ENCODE measurements at regions not wholly inside any gene's neighbourhood (a gene's known extent, or its start where the extent isn't known, plus 50 kb on each side); places are given as distances from the start of the nearest gene placed in this dataset.

DNA sequence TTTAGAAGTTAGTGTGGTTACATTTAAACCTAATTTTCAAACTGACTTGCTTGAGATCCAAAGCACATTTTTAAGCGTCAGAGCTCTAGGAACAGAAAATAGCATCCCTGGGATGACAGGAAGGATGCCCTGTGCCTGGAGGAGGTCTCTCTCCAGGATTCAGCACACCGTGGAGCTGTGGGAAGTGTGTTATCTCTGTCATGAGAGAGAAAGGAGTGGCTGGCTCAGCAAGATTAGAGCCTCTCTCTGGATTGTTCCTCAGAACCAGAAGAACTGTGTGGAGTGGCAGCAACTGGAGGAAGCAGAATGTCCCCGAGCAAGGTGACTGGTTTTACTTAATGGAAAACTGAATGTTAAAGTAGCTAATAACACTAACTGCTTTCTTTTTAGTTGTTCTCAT is 233.6 kb upstream of the TGFBR2 start:
- DNase-seq: no peak

- DNase-seq: no peak
These were observed 221.8 kb upstream of the TGFBR2 start for GRCh38 chr3:30384546-30385072.

DNA sequence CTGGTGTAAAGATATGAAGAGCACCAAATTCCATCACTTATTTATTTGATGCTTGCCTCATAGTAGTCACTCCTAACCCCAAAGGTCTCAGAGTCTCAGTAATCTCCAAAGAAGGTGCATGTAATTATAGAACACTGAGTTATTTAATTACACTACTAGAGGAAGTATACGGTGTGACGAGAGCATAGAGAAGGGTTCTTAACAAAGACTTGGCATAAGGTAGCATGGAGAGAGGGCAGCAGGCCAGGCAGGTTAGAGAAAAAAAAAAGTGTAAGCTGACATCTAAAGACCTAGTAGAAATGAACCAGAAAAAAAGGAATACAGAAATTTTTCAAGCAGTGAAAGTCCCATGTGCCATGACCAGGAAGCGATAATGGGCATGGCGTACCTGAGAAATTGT is 213.3 kb upstream of the TGFBR2 start:
- no peak for DNase-seq

GRCh38 chr3:30397030-30397429 is 209.4 kb upstream of the TGFBR2 start:
- DNase-seq: no peak

DNA sequence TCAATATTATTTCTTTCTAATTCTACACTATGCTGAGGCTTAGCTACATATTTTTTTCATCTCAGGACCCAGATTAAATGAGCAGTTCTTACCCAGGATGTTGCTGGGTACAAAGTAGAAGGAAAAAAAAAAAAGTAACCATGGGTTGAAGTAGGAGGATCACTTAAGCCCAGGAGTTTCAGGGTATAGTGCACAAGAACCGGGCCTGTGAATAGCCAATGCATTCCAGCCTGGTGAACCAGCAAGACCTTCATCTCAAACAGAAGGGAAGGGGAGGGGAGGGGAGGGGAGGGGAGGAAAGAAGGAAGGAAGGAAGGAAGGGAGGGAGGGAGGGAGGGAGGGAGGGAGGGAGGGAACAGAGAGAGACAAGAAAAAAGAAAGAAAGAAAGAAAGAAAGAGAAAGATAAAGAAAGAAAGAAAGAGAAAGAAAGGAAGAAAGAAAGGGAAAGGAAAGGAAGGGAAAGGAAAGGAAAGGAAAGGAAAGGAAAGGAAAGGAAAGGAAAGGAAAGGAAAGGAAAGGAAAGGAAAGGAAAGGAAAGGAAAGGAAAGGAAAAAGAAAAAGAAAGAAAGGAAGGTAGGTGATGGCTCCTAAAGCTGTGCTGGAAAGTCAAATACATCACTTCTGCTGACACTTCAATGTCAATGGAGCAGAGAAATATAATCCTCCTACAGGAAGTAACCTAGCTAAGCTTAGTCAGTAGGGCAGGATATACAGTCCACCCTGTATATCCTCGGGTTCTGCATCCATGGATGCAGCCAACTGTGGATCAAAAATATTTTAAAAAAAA is 206.8 kb upstream of the TGFBR2 start:
- DNase-seq: no peak

DNA sequence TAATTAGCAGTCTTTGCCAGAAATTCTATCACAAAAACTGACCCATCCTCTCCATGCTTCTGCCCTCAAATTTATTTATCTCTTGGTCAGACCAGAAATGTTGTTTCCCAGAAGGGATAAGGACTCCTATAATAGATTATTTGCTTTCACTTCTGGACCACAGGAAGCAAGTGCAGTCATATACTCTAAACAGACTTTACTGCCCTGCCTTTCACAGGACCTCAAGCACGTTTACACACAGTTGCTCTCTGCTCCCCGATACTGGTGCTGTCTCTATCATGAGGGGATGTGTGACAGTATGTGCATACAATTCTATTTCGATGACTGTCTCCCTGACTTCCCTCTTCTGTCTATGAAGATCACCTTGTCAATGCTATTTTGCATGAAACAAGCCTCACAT is 205.5 kb upstream of the TGFBR2 start:
- no peak for DNase-seq

DNA sequence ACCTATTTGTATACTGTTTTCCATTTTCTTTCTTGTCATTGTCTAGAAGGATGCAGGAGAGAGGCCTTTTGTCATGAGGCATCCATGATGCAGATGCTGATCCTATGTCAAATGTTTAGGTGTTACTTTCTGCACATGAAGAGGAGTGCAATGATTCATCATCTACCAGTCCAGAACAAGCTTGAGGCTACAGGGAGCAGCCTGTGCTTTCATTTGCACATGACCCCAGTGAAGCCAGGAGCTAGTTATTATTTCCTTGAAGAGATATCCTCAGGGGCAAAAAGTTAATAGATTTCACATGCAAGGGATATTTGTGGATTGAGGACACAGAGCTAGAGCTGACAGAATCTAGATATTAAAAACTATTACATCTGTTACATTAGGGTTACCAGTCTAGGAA is 204.4 kb upstream of the TGFBR2 start:
- DNase-seq: no peak

GRCh38 chr3:30407651-30408050 is 198.8 kb upstream of the TGFBR2 start:
- DNase-seq: no peak

- DNase-seq: no peak
These were observed 198.3 kb upstream of the TGFBR2 start for GRCh38 chr3:30408105-30408557.

DNA sequence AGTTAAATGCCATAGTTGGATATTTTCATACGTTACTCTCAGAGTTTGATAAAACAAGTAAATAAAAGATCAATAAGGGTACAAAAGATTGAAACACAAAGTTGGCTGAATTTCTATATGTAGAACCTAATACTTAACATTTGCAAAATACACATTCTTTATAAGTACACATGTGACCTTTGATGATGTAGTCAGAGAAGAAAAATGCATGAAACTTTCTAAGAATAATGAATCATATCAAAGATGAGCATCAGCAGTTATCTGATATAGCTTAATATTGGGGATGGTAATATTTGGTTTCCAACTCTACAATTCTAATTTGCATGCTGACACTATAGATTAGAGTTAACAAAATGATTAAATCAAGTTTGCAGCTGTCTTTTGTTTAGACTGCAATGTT is 188.0 kb upstream of the TGFBR2 start:
- no peak for DNase-seq

DNA sequence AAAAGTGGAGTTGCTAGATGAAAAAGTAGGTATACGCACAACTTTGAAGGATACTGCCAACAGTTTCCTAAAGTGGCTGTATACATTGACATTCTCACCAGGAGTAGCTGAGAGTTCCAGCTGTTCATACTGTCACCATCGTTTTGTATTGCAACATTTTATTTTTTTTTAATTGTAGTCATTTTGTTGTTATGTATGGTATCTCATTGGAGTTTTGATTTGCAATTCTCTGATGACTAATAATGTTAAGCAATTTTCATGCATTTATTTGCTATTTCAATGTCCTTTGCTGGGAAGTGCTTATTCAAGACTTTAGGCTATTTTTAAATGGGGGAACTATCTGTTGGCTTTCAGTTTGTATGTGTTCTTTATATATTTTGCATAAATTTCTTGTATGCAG is 185.1 kb upstream of the TGFBR2 start:
- no peak for DNase-seq

DNA sequence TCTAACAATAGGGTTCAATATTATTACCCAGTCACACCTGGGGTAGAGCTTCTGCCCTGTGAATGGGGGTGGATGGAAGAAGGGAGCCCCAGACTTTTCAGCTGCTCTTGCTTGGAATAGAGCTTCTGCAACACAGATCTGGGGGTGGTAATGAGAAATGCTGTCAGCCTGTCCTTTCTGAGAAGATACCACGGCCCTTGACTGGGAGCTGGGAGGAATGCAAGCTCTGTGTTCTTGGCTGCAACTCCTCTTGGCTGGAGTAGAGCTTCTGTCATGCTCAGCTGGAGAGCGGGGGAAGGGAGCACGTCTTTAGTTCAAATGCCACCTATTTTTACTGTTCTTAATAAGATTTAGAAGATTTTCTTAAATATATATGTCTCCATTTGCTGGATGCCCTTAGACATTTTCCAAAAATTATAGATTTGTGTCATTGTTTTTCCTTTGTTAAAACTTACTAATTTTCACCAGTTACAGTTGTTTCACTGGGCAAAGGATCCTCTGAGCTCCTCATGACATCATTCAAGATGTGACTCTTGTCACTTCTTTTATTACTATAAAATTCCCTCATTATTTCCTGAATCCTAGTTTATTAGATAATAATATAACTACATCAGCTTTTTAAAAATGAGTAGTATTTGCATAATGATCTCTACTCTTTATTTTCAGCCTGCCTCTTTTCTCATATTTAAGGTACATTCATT is 180.0 kb upstream of the TGFBR2 start:
- no peak for DNase-seq

DNA sequence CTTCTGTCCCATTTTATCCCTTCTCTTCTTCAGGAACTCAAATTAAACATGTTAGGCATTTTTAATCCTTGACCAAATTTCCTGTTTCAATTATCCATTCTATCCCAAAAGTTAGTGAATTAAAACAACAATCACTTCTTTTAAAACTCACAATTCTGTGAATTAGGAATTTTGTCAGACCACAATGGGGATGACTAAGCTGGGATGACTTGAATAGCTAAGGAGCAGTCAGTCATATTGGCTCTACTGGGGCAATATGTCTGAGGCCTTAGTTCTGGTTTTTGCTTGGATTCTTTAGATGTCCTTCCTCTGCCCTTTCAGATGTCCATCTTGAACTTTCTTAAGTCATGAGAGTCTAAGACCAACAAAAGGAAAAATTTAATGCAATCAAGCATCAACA is 178.2 kb upstream of the TGFBR2 start:
- DNase-seq: no peak

- DNase-seq: no peak
These were observed 170.5 kb upstream of the TGFBR2 start for GRCh38 chr3:30435861-30436331.

DNA sequence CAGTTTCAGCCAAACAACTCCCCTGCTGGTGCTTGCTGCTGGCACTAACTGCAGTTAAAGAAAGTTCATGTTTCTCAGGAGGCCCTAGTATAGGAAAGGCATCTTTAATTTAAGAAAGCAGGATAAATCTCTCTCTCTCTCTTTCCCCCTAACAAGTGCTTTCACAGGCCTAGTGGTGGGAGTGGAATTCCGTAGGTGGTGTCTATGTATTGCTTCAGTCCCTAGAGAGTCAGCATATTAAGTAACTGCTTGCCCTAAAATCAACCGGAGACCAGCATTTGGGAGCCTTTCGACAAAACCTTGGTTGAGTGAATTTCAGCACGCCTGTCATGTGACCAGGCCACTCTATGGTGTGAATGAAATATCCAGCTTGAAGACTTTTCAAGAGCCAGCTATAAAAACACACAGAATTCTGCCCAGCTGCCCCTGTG is 169.2 kb upstream of the TGFBR2 start:
- DNase-seq: no peak

- no peak for DNase-seq
These were observed 168.3 kb upstream of the TGFBR2 start for GRCh38 chr3:30438126-30438525.

DNA sequence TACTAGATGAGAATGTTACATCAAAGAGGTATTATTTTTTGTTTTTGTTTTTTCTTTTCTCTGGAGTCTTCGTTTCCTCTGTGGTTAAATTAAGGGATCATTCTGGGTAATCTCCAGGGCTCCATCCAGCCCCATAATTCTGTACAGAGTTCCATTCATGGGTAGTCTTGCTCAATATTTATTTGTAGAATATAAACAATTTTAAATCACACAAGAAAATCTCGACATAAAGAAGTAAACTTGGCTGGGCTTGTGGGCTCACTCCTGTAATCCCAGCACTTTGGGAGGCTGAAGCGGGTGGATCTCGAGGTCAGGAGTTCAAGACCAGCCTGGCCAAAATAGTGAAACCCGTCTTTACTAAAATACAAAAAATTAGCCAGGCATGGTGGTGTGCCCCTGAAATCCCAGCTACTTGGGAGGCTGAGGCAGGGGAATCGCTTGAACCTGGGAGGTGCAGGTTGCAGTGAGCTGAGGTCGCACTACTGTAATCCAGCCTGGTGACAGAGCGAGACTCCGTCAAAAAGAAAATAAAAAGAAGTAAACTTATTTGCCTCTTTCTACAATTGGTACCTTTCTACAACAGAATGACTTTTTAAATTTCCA is 166.8 kb upstream of the TGFBR2 start:
- no peak for DNase-seq

- no peak for DNase-seq
These were observed 166.2 kb upstream of the TGFBR2 start for GRCh38 chr3:30440147-30440604.

GRCh38 chr3:30440880-30441279 is 165.5 kb upstream of the TGFBR2 start:
- no peak for DNase-seq

DNA sequence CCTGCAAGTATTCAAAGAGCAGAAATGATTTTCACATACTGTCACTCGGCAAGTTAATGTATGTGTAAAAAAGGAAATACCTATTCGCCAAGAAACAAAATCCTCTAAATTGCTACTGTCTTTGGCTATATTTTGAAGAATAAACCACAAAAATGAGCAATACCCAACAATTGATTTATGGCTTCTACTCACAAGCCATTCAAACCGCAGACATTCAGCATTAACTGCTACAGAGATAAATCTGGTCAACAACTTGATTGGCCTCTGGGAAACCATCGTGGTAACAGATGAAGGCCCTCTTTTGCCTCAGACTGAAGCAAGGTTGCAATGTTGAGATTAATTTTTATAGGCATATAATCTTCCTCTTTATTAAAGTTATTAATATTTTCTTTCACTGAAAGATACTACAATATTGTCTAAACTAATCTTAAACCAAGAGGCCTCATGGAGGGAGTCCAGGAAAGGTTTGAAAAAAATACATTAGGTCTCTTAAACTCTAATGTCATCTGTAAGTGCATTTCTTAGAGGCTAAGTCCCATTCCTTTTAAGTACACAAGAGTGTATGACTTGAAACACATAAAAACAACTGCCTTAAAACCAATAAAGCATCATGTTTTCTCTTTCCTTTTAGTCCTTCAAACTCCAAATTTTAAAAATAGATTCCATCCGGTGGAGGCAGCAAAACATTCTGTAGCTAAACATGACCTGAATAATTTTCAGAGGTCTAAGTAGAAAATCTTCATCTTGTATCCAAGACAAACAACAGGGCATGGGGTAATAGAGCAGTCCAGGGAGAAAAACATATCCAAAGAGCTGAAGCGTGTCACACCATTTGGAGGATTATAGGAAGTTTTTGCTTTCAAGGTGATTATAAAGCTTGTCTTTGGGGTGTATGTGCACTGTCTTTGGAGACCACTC is 162.4 kb upstream of the TGFBR2 start:
- no peak for DNase-seq

DNA sequence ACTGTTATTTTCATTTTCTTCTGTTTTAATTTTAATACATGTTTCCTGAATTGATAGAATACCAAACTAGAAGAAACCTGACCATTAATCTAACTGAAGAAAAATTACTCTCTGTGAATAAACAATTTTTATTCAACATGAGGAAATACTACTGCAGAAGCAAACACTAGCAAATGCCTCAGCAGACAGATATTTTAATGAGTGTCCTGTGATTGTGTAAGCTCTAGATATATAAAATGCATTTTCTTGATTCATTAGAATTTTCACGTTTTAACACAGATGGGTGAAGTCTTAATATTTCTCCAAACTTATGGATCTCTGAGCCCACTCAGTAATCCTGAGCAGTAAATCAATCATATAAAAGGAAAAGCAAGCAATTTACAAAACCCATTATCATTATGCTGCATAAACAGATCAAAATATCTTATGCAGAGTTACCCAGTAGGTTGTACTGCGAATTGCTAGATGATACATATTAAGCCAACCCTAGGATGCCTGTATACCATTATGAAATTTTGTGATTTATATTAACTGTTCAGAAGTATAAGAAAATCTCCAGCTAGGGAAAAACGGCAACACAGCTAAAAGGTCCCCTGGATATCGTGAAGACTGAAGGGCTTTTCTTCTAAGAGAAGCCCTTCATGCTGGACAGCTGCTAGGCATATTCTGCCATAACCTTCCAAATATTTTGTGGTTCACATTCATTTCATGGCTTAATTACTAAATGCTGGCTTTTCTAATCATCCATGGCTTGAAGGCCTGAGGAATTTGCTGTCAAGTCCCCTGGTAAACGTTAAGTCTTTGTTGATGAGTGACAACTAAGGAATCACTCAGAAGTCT is 157.7 kb upstream of the TGFBR2 start:
- DNase-seq: no peak

DNA sequence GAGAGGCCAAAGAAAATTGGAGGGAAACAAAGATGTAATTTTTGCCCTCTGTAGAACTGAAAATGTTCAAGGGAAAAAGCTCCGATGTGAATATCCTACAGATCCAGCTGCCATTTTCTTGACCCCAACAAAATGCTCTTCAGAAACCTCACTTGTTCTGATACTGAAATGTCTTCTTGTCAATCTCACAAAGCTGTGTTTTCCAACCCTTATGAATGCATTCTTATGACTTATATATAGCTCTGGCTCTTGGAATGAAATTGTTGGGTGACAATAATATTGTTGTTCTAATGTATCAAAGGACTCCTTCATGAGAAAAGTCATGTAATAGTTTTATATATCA is 157.1 kb upstream of the TGFBR2 start:
- no peak for DNase-seq
